GM19395 (cell line): ENCODE measurements at regions not wholly inside any gene's neighbourhood (a gene's known extent, or its start where the extent isn't known, plus 50 kb on each side); places are given as distances from the start of the nearest gene placed in this dataset.
A peak's percentile ranks its signal among the peaks of the same experiment; 100 is the strongest.
"Not testable (repeated sequence)": the region's sequence is repeated elsewhere in the genome, so short reads cannot be mapped to it uniquely, and the experiment has no call there.

Experiments
- ATAC-seq: cut with Tn5 transposase; IDR thresholded peaks from one replicate; pipeline ENCODE4 v1.9.1; 2021; ENCODE audit warnings: mild to moderate bottlenecking, moderate library complexity; ENCODE audit not compliant: unreplicated experiment

- not testable (repeated sequence) for ATAC-seq
These were observed 105.7 kb downstream of the SPDYE17 start for GRCh38 chr7:76926416-76926815.

GRCh38 chr7:76924756-76925155 lies 107.4 kb downstream of the SPDYE17 start:
- not testable (repeated sequence) for ATAC-seq

GRCh38 chr7:76918619-76919018 lies 113.5 kb downstream of the SPDYE17 start:
- not testable (repeated sequence) for ATAC-seq

- not testable (repeated sequence) for ATAC-seq
These were observed 117.8 kb downstream of the SPDYE17 start for GRCh38 chr7:76914361-76914760.

- ATAC-seq, result not testable (repeated sequence)
These were observed 119.9 kb downstream of the SPDYE17 start for GRCh38 chr7:76912011-76912814.

GRCh38 chr7:76904688-76905087 lies 127.5 kb downstream of the SPDYE17 start:
- ATAC-seq, result not testable (repeated sequence)

- not testable (repeated sequence) for ATAC-seq
These were observed 130.0 kb downstream of the SPDYE17 start for GRCh38 chr7:76901944-76902710.

- not testable (repeated sequence) for ATAC-seq
These were observed 133.4 kb downstream of the SPDYE17 start for GRCh38 chr7:76898807-76899206.

GRCh38 chr7:76897007-76897406 lies 135.2 kb downstream of the SPDYE17 start:
- not testable (repeated sequence) for ATAC-seq

GRCh38 chr7:76895696-76896095 lies 136.5 kb downstream of the SPDYE17 start:
- not testable (repeated sequence) for ATAC-seq

GRCh38 chr7:76891771-76892170 lies 140.4 kb downstream of the SPDYE17 start:
- ATAC-seq, result not testable (repeated sequence)

GRCh38 chr7:76879733-76880288 lies 152.3 kb downstream of the SPDYE17 start:
- ATAC-seq, result not testable (repeated sequence)

- not testable (repeated sequence) for ATAC-seq
These were observed 156.4 kb downstream of the SPDYE17 start for GRCh38 chr7:76875760-76876159.

GRCh38 chr7:76870504-76870808 lies 161.7 kb downstream of the SPDYE17 start:
- not testable (repeated sequence) for ATAC-seq

- not testable (repeated sequence) for ATAC-seq
These were observed 164.7 kb downstream of the SPDYE17 start for GRCh38 chr7:76867364-76867889.

GRCh38 chr7:76863150-76863773 lies 168.9 kb downstream of the SPDYE17 start:
- ATAC-seq, result peak; percentile 57

GRCh38 chr7:76862241-76862640 lies 169.9 kb downstream of the SPDYE17 start:
- ATAC-seq, result peak; percentile 64

GRCh38 chr7:76859933-76860332 lies 172.2 kb downstream of the SPDYE17 start:
- ATAC-seq, result not testable (repeated sequence)

GRCh38 chr7:76854631-76855030 lies 177.5 kb downstream of the SPDYE17 start:
- ATAC-seq, result not testable (repeated sequence)

GRCh38 chr7:76852787-76853584 lies 179.2 kb downstream of the SPDYE17 start:
- not testable (repeated sequence) for ATAC-seq
